ENCODE measurements at regions not wholly inside any gene's neighbourhood (a gene's known extent, or its start where the extent isn't known, plus 50 kb on each side); places are given as distances from the start of the nearest gene placed in this dataset.
"Not testable (repeated sequence)": the region's sequence is repeated elsewhere in the genome, so short reads cannot be mapped to it uniquely, and the experiment has no call there.

GRCh38 chr9:39674437-39675210, 319.2 kb downstream of the SPATA31A1 start:
- H3K36me3 Mint-ChIP-seq (ENCODE audit: unreplicated experiment); H3K9me3 Mint-ChIP-seq (ENCODE audit: unreplicated experiment); H3K4me3 Mint-ChIP-seq (ENCODE audit: unreplicated experiment); DNase-seq; H3K4me1 Mint-ChIP-seq (ENCODE audit: low read depth, unreplicated experiment); H3K27ac Mint-ChIP-seq (ENCODE audit: unreplicated experiment); H3K27me3 Mint-ChIP-seq (ENCODE audit: unreplicated experiment): not testable (repeated sequence)

GRCh38 chr9:39675211-39675553, 319.7 kb downstream of the SPATA31A1 start:
- H3K9me3 Mint-ChIP-seq (ENCODE audit: unreplicated experiment); DNase-seq; H3K4me3 Mint-ChIP-seq (ENCODE audit: unreplicated experiment); H3K36me3 Mint-ChIP-seq (ENCODE audit: unreplicated experiment); H3K27me3 Mint-ChIP-seq (ENCODE audit: unreplicated experiment); H3K4me1 Mint-ChIP-seq (ENCODE audit: low read depth, unreplicated experiment); H3K27ac Mint-ChIP-seq (ENCODE audit: unreplicated experiment): not testable (repeated sequence)

GRCh38 chr9:39678534-39679263, 323.2 kb downstream of the SPATA31A1 start:
- H3K27ac Mint-ChIP-seq (ENCODE audit: unreplicated experiment); H3K27me3 Mint-ChIP-seq (ENCODE audit: unreplicated experiment); H3K4me1 Mint-ChIP-seq (ENCODE audit: low read depth, unreplicated experiment); DNase-seq; H3K4me3 Mint-ChIP-seq (ENCODE audit: unreplicated experiment); H3K36me3 Mint-ChIP-seq (ENCODE audit: unreplicated experiment); H3K9me3 Mint-ChIP-seq (ENCODE audit: unreplicated experiment): not testable (repeated sequence)

- H3K27me3 Mint-ChIP-seq (ENCODE audit: unreplicated experiment); DNase-seq; H3K27ac Mint-ChIP-seq (ENCODE audit: unreplicated experiment); H3K9me3 Mint-ChIP-seq (ENCODE audit: unreplicated experiment); H3K4me3 Mint-ChIP-seq (ENCODE audit: unreplicated experiment); H3K36me3 Mint-ChIP-seq (ENCODE audit: unreplicated experiment); H3K4me1 Mint-ChIP-seq (ENCODE audit: low read depth, unreplicated experiment): not testable (repeated sequence)
Measured at GRCh38 chr9:39680694-39681401, 325.4 kb downstream of the SPATA31A1 start.

- H3K9me3 Mint-ChIP-seq (ENCODE audit: unreplicated experiment); DNase-seq; H3K27me3 Mint-ChIP-seq (ENCODE audit: unreplicated experiment); H3K27ac Mint-ChIP-seq (ENCODE audit: unreplicated experiment); H3K4me3 Mint-ChIP-seq (ENCODE audit: unreplicated experiment); H3K4me1 Mint-ChIP-seq (ENCODE audit: low read depth, unreplicated experiment); H3K36me3 Mint-ChIP-seq (ENCODE audit: unreplicated experiment): not testable (repeated sequence)
Measured at GRCh38 chr9:39728862-39729261, 373.4 kb downstream of the SPATA31A1 start.

GRCh38 chr9:39744898-39745297, 389.4 kb downstream of the SPATA31A1 start:
- H3K27ac Mint-ChIP-seq (ENCODE audit: unreplicated experiment); H3K36me3 Mint-ChIP-seq (ENCODE audit: unreplicated experiment): not testable (repeated sequence)

GRCh38 chr9:39775570-39775969, 420.1 kb downstream of the SPATA31A1 start:
- not testable (repeated sequence) for H3K27me3 Mint-ChIP-seq (ENCODE audit: unreplicated experiment)

More at GRCh38 chr9:39744898-39745297, 389.4 kb downstream of the SPATA31A1 start:
- H3K4me3 Mint-ChIP-seq (ENCODE audit: unreplicated experiment); H3K9me3 Mint-ChIP-seq (ENCODE audit: unreplicated experiment); H3K27me3 Mint-ChIP-seq (ENCODE audit: unreplicated experiment); H3K4me1 Mint-ChIP-seq (ENCODE audit: low read depth, unreplicated experiment): not testable (repeated sequence)
- peak; percentile 5 for DNase-seq

GRCh38 chr9:39791356-39791755, 435.9 kb downstream of the SPATA31A1 start:
- peak; percentile 19 for TF ChIP-seq CTCF (IDR thresholded peaks at IDR 0.05; ENCODE audit: partially characterized antibody, unreplicated experiment)
- DNase-seq = peak; percentile 14
- H3K36me3 Mint-ChIP-seq (ENCODE audit: unreplicated experiment); H3K4me1 Mint-ChIP-seq (ENCODE audit: low read depth, unreplicated experiment); H3K9me3 Mint-ChIP-seq (ENCODE audit: unreplicated experiment); H3K4me3 Mint-ChIP-seq (ENCODE audit: unreplicated experiment); H3K27ac Mint-ChIP-seq (ENCODE audit: unreplicated experiment); H3K27me3 Mint-ChIP-seq (ENCODE audit: unreplicated experiment): not testable (repeated sequence)

More at GRCh38 chr9:39775570-39775969, 420.1 kb downstream of the SPATA31A1 start:
- not testable (repeated sequence) for DNase-seq; H3K4me3 Mint-ChIP-seq (ENCODE audit: unreplicated experiment); H3K4me1 Mint-ChIP-seq (ENCODE audit: low read depth, unreplicated experiment); H3K36me3 Mint-ChIP-seq (ENCODE audit: unreplicated experiment); H3K27ac Mint-ChIP-seq (ENCODE audit: unreplicated experiment); H3K9me3 Mint-ChIP-seq (ENCODE audit: unreplicated experiment)

GRCh38 chr9:39797935-39798334, 442.5 kb downstream of the SPATA31A1 start:
- not testable (repeated sequence) for H3K36me3 Mint-ChIP-seq (ENCODE audit: unreplicated experiment); H3K4me3 Mint-ChIP-seq (ENCODE audit: unreplicated experiment); H3K27me3 Mint-ChIP-seq (ENCODE audit: unreplicated experiment); H3K9me3 Mint-ChIP-seq (ENCODE audit: unreplicated experiment); H3K27ac Mint-ChIP-seq (ENCODE audit: unreplicated experiment); H3K4me1 Mint-ChIP-seq (ENCODE audit: low read depth, unreplicated experiment)
- DNase-seq = peak; percentile 3

GRCh38 chr9:39799252-39799651, 443.8 kb downstream of the SPATA31A1 start:
- DNase-seq; H3K9me3 Mint-ChIP-seq (ENCODE audit: unreplicated experiment); H3K27me3 Mint-ChIP-seq (ENCODE audit: unreplicated experiment); H3K4me3 Mint-ChIP-seq (ENCODE audit: unreplicated experiment); H3K27ac Mint-ChIP-seq (ENCODE audit: unreplicated experiment); H3K36me3 Mint-ChIP-seq (ENCODE audit: unreplicated experiment); H3K4me1 Mint-ChIP-seq (ENCODE audit: low read depth, unreplicated experiment): not testable (repeated sequence)

- H3K27ac Mint-ChIP-seq (ENCODE audit: unreplicated experiment); H3K36me3 Mint-ChIP-seq (ENCODE audit: unreplicated experiment); H3K4me1 Mint-ChIP-seq (ENCODE audit: low read depth, unreplicated experiment); H3K27me3 Mint-ChIP-seq (ENCODE audit: unreplicated experiment); DNase-seq; H3K9me3 Mint-ChIP-seq (ENCODE audit: unreplicated experiment); H3K4me3 Mint-ChIP-seq (ENCODE audit: unreplicated experiment): not testable (repeated sequence)
Measured at GRCh38 chr9:39802561-39802960, 447.1 kb downstream of the SPATA31A1 start.
